HL-60 (cell line): ENCODE measurements at regions not wholly inside any gene's neighbourhood (a gene's known extent, or its start where the extent isn't known, plus 50 kb on each side); places are given as distances from the start of the nearest gene placed in this dataset.

Experiments used
- GABPA ChIP-seq: IDR thresholded peaks from 2 replicates; pipeline ENCODE4 v1.6.1; 2012; ENCODE audit warnings: low read depth
- TF ChIP-seq, protein P1 (sequence below): IDR thresholded peaks from one replicate; pipeline ENCODE4 v1.5.1; 2011; ENCODE audit warnings: low read length, control low read depth, inconsistent platforms; ENCODE audit not compliant: insufficient read depth
- TF ChIP-seq, protein P2 (sequence below): IDR thresholded peaks from 2 replicates; pipeline ENCODE4 v1.6.1; 2012; ENCODE audit warnings: low read depth; ENCODE audit not compliant: insufficient replicate concordance

DNA sequence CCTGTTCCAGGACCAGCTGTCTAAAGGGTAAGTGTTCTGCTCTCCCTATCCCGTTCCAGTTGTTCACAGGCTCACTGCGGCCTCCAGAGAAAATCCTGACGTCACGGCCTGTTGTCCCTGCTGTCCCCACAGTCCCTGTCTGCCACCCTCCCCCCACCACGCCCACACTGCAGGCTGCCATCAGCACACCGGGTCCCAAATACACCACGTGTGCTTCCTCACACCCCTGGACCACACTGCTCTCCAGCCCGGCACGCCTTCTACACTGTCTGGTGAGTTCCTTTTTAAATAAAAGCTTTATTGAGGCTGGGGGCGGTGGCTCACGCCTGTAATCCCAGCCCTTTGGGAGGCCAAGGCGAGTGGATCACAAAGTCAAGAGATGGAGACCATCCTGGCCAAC lies 88.3 kb upstream of the RUFY1 start:
- TF ChIP-seq, protein P1, sequence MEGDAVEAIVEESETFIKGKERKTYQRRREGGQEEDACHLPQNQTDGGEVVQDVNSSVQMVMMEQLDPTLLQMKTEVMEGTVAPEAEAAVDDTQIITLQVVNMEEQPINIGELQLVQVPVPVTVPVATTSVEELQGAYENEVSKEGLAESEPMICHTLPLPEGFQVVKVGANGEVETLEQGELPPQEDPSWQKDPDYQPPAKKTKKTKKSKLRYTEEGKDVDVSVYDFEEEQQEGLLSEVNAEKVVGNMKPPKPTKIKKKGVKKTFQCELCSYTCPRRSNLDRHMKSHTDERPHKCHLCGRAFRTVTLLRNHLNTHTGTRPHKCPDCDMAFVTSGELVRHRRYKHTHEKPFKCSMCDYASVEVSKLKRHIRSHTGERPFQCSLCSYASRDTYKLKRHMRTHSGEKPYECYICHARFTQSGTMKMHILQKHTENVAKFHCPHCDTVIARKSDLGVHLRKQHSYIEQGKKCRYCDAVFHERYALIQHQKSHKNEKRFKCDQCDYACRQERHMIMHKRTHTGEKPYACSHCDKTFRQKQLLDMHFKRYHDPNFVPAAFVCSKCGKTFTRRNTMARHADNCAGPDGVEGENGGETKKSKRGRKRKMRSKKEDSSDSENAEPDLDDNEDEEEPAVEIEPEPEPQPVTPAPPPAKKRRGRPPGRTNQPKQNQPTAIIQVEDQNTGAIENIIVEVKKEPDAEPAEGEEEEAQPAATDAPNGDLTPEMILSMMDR: no peak
- TF ChIP-seq GABPA: no peak
- TF ChIP-seq, protein P2, sequence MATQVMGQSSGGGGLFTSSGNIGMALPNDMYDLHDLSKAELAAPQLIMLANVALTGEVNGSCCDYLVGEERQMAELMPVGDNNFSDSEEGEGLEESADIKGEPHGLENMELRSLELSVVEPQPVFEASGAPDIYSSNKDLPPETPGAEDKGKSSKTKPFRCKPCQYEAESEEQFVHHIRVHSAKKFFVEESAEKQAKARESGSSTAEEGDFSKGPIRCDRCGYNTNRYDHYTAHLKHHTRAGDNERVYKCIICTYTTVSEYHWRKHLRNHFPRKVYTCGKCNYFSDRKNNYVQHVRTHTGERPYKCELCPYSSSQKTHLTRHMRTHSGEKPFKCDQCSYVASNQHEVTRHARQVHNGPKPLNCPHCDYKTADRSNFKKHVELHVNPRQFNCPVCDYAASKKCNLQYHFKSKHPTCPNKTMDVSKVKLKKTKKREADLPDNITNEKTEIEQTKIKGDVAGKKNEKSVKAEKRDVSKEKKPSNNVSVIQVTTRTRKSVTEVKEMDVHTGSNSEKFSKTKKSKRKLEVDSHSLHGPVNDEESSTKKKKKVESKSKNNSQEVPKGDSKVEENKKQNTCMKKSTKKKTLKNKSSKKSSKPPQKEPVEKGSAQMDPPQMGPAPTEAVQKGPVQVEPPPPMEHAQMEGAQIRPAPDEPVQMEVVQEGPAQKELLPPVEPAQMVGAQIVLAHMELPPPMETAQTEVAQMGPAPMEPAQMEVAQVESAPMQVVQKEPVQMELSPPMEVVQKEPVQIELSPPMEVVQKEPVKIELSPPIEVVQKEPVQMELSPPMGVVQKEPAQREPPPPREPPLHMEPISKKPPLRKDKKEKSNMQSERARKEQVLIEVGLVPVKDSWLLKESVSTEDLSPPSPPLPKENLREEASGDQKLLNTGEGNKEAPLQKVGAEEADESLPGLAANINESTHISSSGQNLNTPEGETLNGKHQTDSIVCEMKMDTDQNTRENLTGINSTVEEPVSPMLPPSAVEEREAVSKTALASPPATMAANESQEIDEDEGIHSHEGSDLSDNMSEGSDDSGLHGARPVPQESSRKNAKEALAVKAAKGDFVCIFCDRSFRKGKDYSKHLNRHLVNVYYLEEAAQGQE: no peak
